C4-2B (cell line): ENCODE measurements at regions not wholly inside any gene's neighbourhood (a gene's known extent, or its start where the extent isn't known, plus 50 kb on each side); places are given as distances from the start of the nearest gene placed in this dataset.

Experiments
- H3K27ac ChIP-seq: fragments of 450-650 bp; 2 replicates; pipeline ENCODE4 v1.5.1; 2017
- ZFX ChIP-seq: fragments of 450-650 bp; IDR thresholded peaks from 2 replicates; pipeline ENCODE4 v1.6.1; 2017
- TF ChIP-seq, protein P1 (sequence below): fragments of 450-650 bp; conservative IDR thresholded peaks from 2 replicates; pipeline ENCODE4 v1.5.1; 2017; ENCODE audit warnings: mild to moderate bottlenecking

GRCh38 chr11:36713715-36714114 is 115.7 kb upstream of the RAG2 start:
- TF ChIP-seq ZFX, result no peak
- TF ChIP-seq, protein P1, sequence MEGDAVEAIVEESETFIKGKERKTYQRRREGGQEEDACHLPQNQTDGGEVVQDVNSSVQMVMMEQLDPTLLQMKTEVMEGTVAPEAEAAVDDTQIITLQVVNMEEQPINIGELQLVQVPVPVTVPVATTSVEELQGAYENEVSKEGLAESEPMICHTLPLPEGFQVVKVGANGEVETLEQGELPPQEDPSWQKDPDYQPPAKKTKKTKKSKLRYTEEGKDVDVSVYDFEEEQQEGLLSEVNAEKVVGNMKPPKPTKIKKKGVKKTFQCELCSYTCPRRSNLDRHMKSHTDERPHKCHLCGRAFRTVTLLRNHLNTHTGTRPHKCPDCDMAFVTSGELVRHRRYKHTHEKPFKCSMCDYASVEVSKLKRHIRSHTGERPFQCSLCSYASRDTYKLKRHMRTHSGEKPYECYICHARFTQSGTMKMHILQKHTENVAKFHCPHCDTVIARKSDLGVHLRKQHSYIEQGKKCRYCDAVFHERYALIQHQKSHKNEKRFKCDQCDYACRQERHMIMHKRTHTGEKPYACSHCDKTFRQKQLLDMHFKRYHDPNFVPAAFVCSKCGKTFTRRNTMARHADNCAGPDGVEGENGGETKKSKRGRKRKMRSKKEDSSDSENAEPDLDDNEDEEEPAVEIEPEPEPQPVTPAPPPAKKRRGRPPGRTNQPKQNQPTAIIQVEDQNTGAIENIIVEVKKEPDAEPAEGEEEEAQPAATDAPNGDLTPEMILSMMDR, result no peak
- H3K27ac ChIP-seq, result no peak overlapping the region

- H3K27ac ChIP-seq, result no peak overlapping the region
- TF ChIP-seq ZFX, result no peak
- TF ChIP-seq, protein P1, result peak; percentile 53
Observed at GRCh38 chr11:36711104-36711825, 113.2 kb upstream of the RAG2 start.
